ENCODE measurements at regions not wholly inside any gene's neighbourhood (a gene's known extent, or its start where the extent isn't known, plus 50 kb on each side); places are given as distances from the start of the nearest gene placed in this dataset.

- BruUV-seq (replicated peaks): no TSS peak
- no peaks in the 10 kb centered on the region for H3K4me1 ChIP-seq
- no peak for DNase-seq
- H3K4me3 ChIP-seq (ENCODE audit: low read depth, low read length): no peak overlapping the region
- H3K27ac Mint-ChIP-seq (ENCODE audit: unreplicated experiment): no peak overlapping the region
- ChIA-PET CTCF (no interaction called here), POLR2A (no interaction called here)
- no peaks in the 10 kb centered on the region for H3K36me3 ChIP-seq (ENCODE audit: control insufficient read depth, insufficient read depth, low read length)
- H3K36me3 Mint-ChIP-seq (ENCODE audit: insufficient read depth, unreplicated experiment): no peaks in the 10 kb centered on the region
- intact Hi-C loops (cut with micrococcal nuclease; ENCODE audit: unreplicated experiment): loop anchor here (10.0 kb wide), 1 partner anchor 165 kb away; no protein-coding TSS in a partner anchor
- no peaks in the 10 kb centered on the region for H3K27me3 ChIP-seq (replicated peaks; ENCODE audit: control insufficient read depth, insufficient read depth, low read length)
- TF ChIP-seq CTCF (IDR thresholded peaks at IDR 0.05; ENCODE audit: insufficient read depth in 1 of 2, low read depth in 1 of 2, low read length in 1 of 2, severe bottlenecking in 1 of 2, unreplicated experiment in 1 of 2): no peak
- peaks cover 7% of the 10 kb centered on the region; the same call in 1 of the 2 replicates for H3K9me3 ChIP-seq
- H3K27me3 Mint-ChIP-seq (ENCODE audit: insufficient read depth, unreplicated experiment): no peaks in the 10 kb centered on the region
- H3K4me3 Mint-ChIP-seq (ENCODE audit: unreplicated experiment): no peak overlapping the region
- peaks cover 41% of the 10 kb centered on the region for H3K9me3 Mint-ChIP-seq (ENCODE audit: unreplicated experiment)
- peaks cover 5% of the 10 kb centered on the region for H3K4me1 Mint-ChIP-seq (ENCODE audit: low read depth, unreplicated experiment)
Observed at GRCh38 chr7:51569581-51569980, 253.0 kb upstream of the COBL start.

- H3K4me3 Mint-ChIP-seq (ENCODE audit: unreplicated experiment): no peak overlapping the region
- no peaks in the 10 kb centered on the region for H3K36me3 Mint-ChIP-seq (ENCODE audit: insufficient read depth, unreplicated experiment)
- no peak for DNase-seq
- H3K4me1 ChIP-seq: no peaks in the 10 kb centered on the region
- ChIA-PET POLR2A (no interaction called here), CTCF (no interaction called here)
- no TSS peak for BruUV-seq (replicated peaks)
- H3K27ac Mint-ChIP-seq (ENCODE audit: unreplicated experiment): no peak overlapping the region
- no peak overlapping the region for H3K4me3 ChIP-seq (ENCODE audit: low read depth, low read length)
- no peaks in the 10 kb centered on the region for H3K36me3 ChIP-seq (ENCODE audit: control insufficient read depth, insufficient read depth, low read length)
- no peaks in the 10 kb centered on the region for H3K27me3 ChIP-seq (replicated peaks; ENCODE audit: control insufficient read depth, insufficient read depth, low read length)
- H3K4me1 Mint-ChIP-seq (ENCODE audit: low read depth, unreplicated experiment): peaks cover 9% of the 10 kb centered on the region
- intact Hi-C loops (cut with micrococcal nuclease; ENCODE audit: unreplicated experiment): loop anchor here (10.0 kb wide), 1 partner anchor 166 kb away; no protein-coding TSS in a partner anchor
- peaks cover 41% of the 10 kb centered on the region for H3K9me3 Mint-ChIP-seq (ENCODE audit: unreplicated experiment)
- H3K27me3 Mint-ChIP-seq (ENCODE audit: insufficient read depth, unreplicated experiment): no peaks in the 10 kb centered on the region
- H3K9me3 ChIP-seq: peaks cover 5% of the 10 kb centered on the region; the same call in 1 of the 2 replicates
- no peak for TF ChIP-seq CTCF (IDR thresholded peaks at IDR 0.05; ENCODE audit: insufficient read depth in 1 of 2, low read depth in 1 of 2, low read length in 1 of 2, severe bottlenecking in 1 of 2, unreplicated experiment in 1 of 2)
Observed at GRCh38 chr7:51569176-51569575, 252.6 kb upstream of the COBL start.

- POLR2A ChIA-PET: no interaction called here
- Histone ChIP-seq H3K27me3 (replicated peaks; ENCODE audit: control insufficient read depth, insufficient read depth, low read length) (no peaks in the 10 kb centered on the region), H3K4me1 (no peaks in the 10 kb centered on the region), H3K9me3 (no peaks in the 10 kb centered on the region), H3K36me3 (ENCODE audit: control insufficient read depth, insufficient read depth, low read length) (no peaks in the 10 kb centered on the region), H3K4me3 (ENCODE audit: low read depth, low read length) (no peak overlapping the region)
- H3K9me3 Mint-ChIP-seq (ENCODE audit: unreplicated experiment): peaks cover 16% of the 10 kb centered on the region
- H3K4me3 Mint-ChIP-seq (ENCODE audit: unreplicated experiment): no peak overlapping the region
- no peak overlapping the region for H3K27ac Mint-ChIP-seq (ENCODE audit: unreplicated experiment)
- no peaks in the 10 kb centered on the region for H3K4me1 Mint-ChIP-seq (ENCODE audit: low read depth, unreplicated experiment)
- peaks cover 4% of the 10 kb centered on the region for H3K27me3 Mint-ChIP-seq (ENCODE audit: insufficient read depth, unreplicated experiment)
- intact Hi-C loops (cut with micrococcal nuclease; ENCODE audit: unreplicated experiment): no loop called here
- no TSS peak for BruUV-seq (replicated peaks)
- CTCF ChIA-PET: no interaction called here
- no peak for TF ChIP-seq CTCF (IDR thresholded peaks at IDR 0.05; ENCODE audit: insufficient read depth in 1 of 2, low read depth in 1 of 2, low read length in 1 of 2, severe bottlenecking in 1 of 2, unreplicated experiment in 1 of 2)
- no peak for DNase-seq
- H3K36me3 Mint-ChIP-seq (ENCODE audit: insufficient read depth, unreplicated experiment): no peaks in the 10 kb centered on the region
Observed at GRCh38 chr7:51551070-51551469, 234.5 kb upstream of the COBL start.

Data from Caco-2 (cell line).